ENCODE measurements at regions not wholly inside any gene's neighbourhood (a gene's known extent, or its start where the extent isn't known, plus 50 kb on each side); places are given as distances from the start of the nearest gene placed in this dataset.

- DNase-seq: no peak
Observed at GRCh38 chr14:98366429-98366828, 905.6 kb downstream of the BCL11B start.

GRCh38 chr14:98368221-98368620 lies 903.8 kb downstream of the BCL11B start:
- no peak for DNase-seq

- no peak for DNase-seq
Observed at GRCh38 chr14:98368916-98369315, 903.1 kb downstream of the BCL11B start.

GRCh38 chr14:98369344-98369743 lies 902.7 kb downstream of the BCL11B start:
- no peak for DNase-seq

- DNase-seq: no peak
Observed at GRCh38 chr14:98370352-98370751, 901.6 kb downstream of the BCL11B start.

- DNase-seq: no peak
Observed at GRCh38 chr14:98371141-98371540, 900.9 kb downstream of the BCL11B start.

- DNase-seq: no peak
Observed at GRCh38 chr14:98374136-98374535, 897.9 kb downstream of the BCL11B start.

- no peak for DNase-seq
Observed at GRCh38 chr14:98375566-98375965, 896.4 kb downstream of the BCL11B start.

- DNase-seq: no peak
Observed at GRCh38 chr14:98379830-98380229, 892.2 kb downstream of the BCL11B start.

GRCh38 chr14:98382662-98383061 lies 889.3 kb downstream of the BCL11B start:
- DNase-seq: no peak

GRCh38 chr14:98385851-98386250 lies 886.1 kb downstream of the BCL11B start:
- no peak for DNase-seq

- DNase-seq: no peak
Observed at GRCh38 chr14:98391061-98391460, 880.9 kb downstream of the BCL11B start.

- no peak for DNase-seq
Observed at GRCh38 chr14:98393527-98393926, 878.5 kb downstream of the BCL11B start.

- peak in 1 of 6 experiments; percentile 22 for DNase-seq
Observed at GRCh38 chr14:98404811-98405210, 867.2 kb downstream of the BCL11B start.

GRCh38 chr14:98408024-98408555 lies 863.9 kb downstream of the BCL11B start:
- DNase-seq: no peak

- peak in 1 of 6 experiments; percentile 5 for DNase-seq
Observed at GRCh38 chr14:98408713-98409112, 863.3 kb downstream of the BCL11B start.

- no peak for DNase-seq
Observed at GRCh38 chr14:98411154-98411553, 860.8 kb downstream of the BCL11B start.

GRCh38 chr14:98412431-98412830 lies 859.6 kb downstream of the BCL11B start:
- no peak for DNase-seq

GRCh38 chr14:98415766-98416165 lies 856.2 kb downstream of the BCL11B start:
- no peak for DNase-seq

- no peak for DNase-seq
Observed at GRCh38 chr14:98417001-98417400, 855.0 kb downstream of the BCL11B start.

- no peak for DNase-seq
Observed at GRCh38 chr14:98428483-98428994, 843.5 kb downstream of the BCL11B start.

- DNase-seq: no peak
Observed at GRCh38 chr14:98433436-98433835, 838.6 kb downstream of the BCL11B start.

- no peak for DNase-seq
Observed at GRCh38 chr14:98437113-98437512, 834.9 kb downstream of the BCL11B start.

GRCh38 chr14:98444077-98444476 lies 827.9 kb downstream of the BCL11B start:
- DNase-seq: peak; percentile 13 to 87 (median 64)

GRCh38 chr14:98445718-98446117 lies 826.3 kb downstream of the BCL11B start:
- no peak for DNase-seq
